HEK293T (cell line): ENCODE measurements at regions not wholly inside any gene's neighbourhood (a gene's known extent, or its start where the extent isn't known, plus 50 kb on each side); places are given as distances from the start of the nearest gene placed in this dataset.

ENCODE experiments used
- FOXA1 ChIP-seq: fragments of 450-650 bp; IDR thresholded peaks from 2 replicates; pipeline ENCODE4 v1.6.1; 2016; ENCODE audit warnings: mild to moderate bottlenecking
- L3MBTL2 ChIP-seq: fragments of 450-650 bp; conservative IDR thresholded peaks from 2 replicates; pipeline ENCODE4 v1.6.1; 2016; ENCODE audit warnings: mild to moderate bottlenecking
- LEF1 ChIP-seq: fragments of 450-650 bp; IDR thresholded peaks from 2 replicates; pipeline ENCODE4 v1.6.1; 2017; ENCODE audit warnings: mild to moderate bottlenecking, borderline replicate concordance
- SUZ12 ChIP-seq: fragments of 450-650 bp; IDR thresholded peaks from 2 replicates; pipeline ENCODE4 v1.6.1; 2016; ENCODE audit warnings: mild to moderate bottlenecking
- TARDBP ChIP-seq: fragments of 450-650 bp; IDR thresholded peaks from 2 replicates; pipeline ENCODE4 v1.6.1; 2016

- TF ChIP-seq FOXA1: no peak
- no peak for TF ChIP-seq LEF1
- TF ChIP-seq SUZ12: no peak
- TF ChIP-seq TARDBP: no peak
- TF ChIP-seq L3MBTL2: no peak
These were observed 279.5 kb downstream of the NDUFA10 start for GRCh38 chr2:239745386-239746227.
